CD4-positive, alpha-beta T cell treated with Interleukin-2 at 100 ng/mL for 4 hours (primary cell): ENCODE measurements at regions not wholly inside any gene's neighbourhood (a gene's known extent, or its start where the extent isn't known, plus 50 kb on each side); places are given as distances from the start of the nearest gene placed in this dataset.
"Not testable (repeated sequence)": the region's sequence is repeated elsewhere in the genome, so short reads cannot be mapped to it uniquely, and the experiment has no call there.

Source experiments
- DNase-seq: peaks from one replicate; pipeline ENCODE4 v3.0.0-alpha.2; 2020; ENCODE audit warnings: low spot score

DNA sequence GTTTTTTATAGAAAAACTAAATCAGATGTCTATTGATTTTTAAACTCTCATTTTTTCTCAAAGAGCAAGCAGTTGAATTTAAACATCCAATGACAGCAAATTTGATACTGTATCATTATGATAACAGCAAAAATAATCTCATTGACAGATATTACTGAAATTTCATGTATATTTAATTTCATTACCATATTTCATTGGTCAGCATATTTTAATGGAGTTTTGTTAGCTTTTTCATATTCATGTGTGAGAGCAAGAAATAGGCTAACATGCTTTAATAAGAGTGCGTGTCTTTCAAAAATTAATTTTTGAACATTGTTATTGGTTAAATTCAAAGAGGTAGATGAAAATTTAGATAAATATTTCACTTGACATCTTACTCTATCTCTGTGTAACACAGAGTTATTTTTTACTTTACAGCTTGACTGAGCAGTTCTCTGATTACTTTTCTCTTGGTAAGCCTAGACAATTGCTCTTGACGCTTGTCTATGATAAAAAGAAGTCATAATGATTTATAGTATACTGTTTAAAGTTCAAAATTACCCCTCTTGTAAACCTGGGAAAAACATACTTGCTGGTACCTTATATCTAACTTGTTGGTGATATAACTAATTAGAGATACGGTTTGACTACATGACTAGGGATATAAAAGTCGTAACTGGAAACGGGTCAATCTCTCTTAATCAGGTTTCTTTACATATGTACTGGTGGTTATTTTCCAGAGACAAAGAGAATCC, 732.3 kb upstream of the NCAM2 start:
- DNase-seq, result no peak

DNA sequence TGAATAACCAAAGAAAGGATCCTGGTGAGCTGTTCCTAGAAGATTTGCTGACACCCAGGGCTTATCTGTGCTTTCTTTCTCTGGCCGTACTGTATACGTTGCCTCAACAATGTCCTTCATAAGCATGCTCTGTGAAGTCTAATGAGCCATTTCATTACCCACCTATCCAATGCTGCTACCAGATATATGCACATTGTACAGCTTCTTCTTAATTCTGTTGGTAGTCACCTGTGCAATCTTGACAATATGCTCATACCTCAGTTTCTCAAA, 731.8 kb upstream of the NCAM2 start:
- DNase-seq, result no peak

DNA sequence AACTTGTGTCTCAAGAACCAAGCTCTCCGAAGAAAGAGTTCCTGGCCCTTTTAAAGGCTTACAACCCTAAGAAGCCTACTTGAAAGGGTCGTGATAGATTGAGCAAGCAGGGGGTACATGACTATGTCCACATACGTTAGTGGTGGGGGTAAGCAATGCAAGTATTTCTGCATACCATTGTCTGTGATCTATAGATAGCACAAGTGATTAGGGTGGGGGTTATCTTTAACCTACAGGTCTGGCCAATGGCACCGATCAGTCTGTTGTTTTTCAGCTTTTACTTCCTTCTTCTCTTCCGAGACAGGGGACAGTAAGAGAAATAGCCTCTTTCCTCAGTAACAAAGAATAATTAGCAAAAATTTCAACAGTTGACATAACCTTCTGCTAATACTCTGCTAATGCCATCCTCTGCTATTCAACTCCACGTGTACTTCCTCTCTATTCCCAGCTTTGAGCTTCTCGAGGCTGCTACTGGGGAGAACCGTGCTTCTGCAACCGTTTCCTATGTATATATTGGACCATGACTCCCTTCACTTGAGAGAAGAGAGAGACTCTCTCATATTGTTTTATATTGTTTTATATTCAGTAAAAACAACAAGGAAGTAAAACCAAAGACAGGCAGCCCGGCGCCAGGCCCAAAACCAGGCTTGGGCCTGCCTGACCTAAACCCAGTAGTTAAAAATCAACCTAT, 727.7 kb upstream of the NCAM2 start:
- DNase-seq, result no peak

DNA sequence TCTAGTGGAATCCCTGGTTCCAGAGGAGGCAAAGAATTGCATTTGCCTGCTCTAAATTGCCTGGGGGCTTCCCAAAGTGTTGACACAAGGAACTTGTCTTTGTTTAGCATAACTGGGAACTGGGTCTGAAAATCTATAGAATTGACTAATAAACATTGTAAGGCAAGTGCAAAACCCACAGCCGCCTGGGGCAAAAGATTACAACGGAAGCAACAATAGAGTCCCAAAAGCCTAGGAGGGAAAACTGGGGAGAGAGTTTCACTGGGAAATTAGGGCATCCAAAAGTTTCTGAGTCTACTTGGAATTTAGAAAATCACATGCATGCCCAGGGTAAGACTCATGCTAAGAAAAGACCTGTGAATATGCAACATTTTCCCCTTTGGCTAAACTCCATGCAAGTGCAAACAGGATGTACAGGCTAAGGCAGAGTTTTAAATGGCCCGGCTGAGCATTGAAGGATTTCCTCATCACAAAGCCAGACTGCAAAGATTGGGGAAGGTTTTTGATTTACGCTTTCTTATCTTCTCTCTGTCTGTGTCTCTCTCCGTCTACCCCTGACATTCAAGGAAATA, 725.3 kb upstream of the NCAM2 start:
- DNase-seq, result no peak

DNA sequence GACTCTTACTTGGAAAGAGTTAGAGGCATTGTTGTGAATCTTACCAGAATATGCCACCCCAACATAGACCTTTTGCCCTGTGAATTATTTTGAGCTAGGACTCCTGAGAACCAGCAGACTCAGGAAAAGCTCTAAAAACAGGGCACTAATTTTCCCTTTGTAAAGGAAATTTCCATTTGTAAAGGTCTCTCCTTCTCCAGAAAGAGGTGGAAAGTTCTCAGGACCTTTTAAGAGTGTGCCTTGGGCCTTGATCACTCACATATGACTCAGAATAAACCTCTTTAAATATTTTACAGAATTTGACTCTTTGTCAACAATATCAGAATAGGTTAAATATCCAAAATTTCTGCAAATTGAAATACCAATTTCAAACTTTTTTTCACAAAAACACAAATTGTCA, 721.8 kb upstream of the NCAM2 start:
- no peak for DNase-seq

DNA sequence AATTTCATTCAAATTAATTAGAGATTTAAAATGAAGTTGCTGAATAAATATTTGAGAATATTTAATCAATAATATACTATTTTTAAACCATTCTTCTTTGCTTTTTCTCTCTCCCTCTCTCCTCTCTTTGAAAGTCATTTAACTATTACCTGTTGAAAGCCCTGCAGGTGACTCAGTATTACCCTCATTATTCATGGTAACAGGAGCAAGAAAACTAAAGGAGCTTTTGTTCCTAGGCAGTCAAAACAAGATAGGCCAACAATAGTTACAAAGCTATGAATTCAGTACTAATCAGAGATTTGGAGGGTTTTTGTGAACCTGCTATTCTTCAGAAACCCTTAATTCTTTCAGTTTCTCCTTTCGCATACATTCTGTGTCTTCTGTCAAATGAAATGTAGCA, 721.3 kb upstream of the NCAM2 start:
- DNase-seq, result no peak

DNA sequence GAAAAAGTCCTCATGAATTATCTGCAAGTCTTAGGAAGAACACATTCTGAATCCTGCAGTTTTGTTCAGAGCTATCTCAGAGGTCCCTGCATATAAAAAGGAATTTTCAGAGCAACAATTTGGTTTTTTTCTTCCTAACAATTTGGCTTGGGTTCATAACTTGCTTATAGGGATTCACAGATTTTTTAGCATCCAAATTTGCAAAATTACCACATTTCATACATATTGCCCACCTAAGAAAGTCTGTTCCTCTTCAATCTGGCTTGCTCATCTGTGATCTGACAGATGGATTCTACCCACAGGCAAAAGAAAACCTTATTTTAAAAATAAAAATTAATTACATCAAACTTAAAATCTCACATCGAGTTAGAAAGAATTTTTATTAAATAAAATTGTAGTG, 714.4 kb upstream of the NCAM2 start:
- no peak for DNase-seq

DNA sequence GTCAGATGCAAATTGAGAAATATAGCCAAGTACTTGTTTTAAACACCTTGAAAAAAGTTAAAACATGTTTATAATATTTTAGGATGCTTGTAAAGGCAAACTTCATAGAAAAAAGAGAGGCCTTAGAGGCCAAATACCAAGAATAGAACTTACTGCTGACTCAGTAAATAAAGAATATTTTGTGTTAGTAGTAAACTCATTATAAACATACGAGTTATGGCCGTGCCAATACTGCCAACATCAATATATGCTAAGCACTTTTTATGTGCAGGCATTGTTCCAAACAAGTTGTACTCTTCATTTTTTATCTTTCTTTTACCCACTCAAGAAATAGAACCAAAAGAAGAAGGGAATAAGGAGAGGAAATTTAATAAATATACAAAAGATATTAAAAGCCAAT, 705.9 kb upstream of the NCAM2 start:
- DNase-seq, result no peak

DNA sequence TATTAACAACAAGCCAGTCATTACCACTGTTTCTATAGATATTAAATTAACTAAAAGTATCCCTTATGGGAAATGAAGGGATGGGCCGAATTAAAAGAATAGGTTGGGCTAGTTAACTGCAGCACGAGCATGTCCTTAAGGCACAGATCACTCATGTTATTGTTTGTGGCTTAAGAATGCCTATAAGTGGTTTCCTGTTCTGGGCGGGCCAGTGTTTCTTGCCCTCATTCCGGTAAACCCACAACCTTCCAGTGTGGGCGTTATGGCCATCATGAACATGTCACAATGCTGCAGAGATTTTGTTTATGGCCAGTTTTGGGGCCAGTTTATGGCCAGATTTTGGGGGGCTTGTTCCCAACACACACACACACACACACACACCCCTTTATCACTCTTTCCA, 705.4 kb upstream of the NCAM2 start:
- not testable (repeated sequence) for DNase-seq

DNA sequence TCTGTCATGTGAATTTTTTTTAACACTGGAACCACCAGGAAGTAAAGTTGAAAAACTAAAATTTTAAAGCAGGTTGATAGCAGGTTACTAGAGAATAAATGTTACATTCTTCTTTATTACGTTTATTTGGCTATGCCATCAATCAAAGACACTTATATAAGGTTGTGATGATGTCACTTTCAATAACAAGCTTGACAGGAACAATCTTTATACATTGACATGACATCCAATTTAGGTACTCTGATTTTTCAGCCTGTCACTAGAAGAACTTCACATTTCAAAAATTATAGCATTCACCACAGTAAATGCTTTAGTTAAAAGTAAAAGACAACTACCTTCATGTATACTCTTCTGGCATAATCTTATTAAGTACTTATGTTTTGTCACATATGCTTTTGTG, 696.8 kb upstream of the NCAM2 start:
- DNase-seq, result no peak

DNA sequence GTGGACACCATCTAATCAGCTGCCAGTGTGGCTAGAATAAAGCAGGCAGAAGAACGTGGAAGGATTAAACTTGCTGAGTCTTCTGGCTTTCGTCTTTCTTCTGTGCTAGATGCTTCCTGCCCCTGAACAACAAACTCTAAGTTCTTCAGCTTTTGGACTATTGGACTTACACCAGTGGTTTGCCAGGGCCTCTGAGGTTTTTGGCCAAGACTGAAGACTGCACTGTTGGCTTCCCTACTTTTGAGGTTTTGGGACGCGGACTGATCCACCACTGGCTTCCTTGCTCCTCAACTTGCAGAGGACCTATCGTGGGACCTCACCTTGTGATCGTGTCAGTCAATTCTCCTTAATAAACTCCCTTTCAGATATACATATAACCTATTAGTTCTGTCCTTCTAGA, 696.1 kb upstream of the NCAM2 start:
- no peak for DNase-seq

DNA sequence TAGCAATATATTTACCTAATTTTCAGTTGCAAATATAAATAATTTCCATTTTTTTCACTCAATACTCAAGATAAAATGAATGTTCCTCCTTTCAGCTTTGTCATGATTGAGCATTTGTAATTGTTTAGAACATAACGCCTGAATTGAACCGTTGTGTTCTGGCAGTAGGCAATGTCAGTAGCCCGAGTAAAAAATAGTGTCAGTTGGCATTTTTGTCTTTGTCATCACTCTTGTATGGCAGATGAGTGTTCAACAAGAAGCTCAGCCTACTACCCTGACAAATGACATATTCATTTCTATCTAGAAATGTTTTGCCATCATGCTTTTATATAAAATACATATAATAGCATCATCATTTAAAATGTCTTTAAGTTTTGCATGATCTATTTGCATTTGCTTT, 691.4 kb upstream of the NCAM2 start:
- no peak for DNase-seq

DNA sequence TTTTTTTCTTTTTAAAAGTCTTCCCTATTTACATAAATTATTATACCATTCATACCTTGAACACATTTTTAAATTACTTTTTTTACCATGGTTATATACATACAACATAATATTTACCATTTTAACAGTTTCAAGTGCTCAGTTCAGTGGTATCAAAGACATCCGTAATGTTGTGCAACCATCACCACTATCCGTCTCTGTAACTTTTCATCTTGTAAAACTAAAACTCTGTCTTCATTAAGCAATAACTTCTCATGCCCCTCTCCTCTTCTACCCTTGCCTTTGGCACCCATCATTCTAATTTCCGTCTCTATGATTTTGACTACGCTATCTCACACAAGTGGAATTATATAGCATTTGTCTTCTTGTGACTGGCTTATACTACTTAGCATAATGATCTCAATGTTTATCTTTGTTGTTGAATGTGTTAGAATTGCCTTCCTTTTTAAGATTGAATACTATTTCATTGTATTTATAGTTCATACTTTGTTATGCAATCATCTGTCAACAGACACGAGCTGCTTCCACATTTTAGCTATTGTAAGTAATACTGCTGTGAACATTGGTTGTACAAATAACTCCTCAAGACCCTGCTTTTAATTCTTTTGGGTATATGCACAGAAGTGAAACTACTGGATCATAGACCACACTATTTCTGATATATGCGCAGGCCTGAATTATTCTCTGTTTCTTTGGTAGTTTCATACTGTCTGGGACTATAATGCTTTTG, 689.5 kb upstream of the NCAM2 start:
- no peak for DNase-seq

DNA sequence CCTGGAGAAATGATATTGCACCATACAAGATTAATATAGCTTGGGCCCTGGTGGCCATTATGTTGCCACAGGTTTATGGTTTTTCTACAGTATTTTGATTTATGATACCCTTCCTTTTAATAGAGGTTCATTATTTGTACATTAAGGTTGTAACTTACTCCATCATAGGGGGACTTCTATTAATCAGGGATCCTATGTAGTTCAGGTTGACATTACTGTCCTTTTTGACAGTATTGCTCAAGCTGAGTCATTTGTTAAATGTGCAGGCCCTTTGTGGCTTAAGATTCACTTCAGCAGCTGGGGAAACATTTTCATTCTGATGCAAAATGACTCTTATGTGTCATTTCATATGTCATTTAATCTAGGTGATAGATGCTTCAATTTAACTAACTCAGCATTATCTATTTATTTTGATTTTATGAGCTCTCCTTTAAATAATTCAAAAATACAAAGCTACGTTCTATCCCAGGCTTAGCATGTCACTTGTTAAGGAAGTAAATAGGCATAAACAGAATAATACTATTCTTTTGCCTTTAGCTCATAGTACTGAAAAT, 686.9 kb upstream of the NCAM2 start:
- no peak for DNase-seq

DNA sequence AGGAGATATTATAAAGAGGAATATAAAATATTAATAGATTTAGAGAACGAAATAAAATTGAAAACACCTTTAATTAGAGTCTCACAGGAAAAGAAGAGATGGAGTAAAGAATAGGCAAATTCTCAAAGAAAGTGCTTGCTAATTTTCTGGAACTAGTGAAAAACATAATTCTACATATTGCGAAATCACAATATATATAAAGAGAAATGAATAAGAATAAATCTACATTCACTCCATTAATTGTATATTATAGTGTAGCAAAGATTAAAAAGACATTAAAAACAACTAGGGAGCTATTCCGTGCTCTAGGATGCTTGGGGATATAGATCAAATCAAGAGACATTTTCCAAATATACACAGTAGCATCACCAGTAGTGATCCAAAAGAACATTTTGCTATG, 685.2 kb upstream of the NCAM2 start:
- DNase-seq, result no peak

DNA sequence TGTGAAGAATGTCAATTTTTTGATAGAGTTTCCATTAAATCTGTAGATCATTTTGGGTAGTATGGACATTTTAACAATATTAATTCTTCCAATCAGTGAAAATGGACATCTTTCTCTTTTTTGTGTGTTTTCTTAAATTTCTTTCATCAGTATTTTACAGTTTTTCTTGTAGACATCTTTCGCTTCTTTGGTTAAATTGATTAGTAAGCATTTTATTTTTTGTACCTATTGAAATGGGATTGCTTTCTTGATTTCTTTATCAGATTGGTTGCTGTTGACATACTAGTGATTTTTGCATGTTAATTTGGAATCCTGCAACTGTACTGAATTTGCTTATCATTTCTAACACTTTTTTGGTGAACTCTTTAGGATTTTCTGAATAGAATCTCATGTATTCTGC, 683.2 kb upstream of the NCAM2 start:
- DNase-seq, result no peak

DNA sequence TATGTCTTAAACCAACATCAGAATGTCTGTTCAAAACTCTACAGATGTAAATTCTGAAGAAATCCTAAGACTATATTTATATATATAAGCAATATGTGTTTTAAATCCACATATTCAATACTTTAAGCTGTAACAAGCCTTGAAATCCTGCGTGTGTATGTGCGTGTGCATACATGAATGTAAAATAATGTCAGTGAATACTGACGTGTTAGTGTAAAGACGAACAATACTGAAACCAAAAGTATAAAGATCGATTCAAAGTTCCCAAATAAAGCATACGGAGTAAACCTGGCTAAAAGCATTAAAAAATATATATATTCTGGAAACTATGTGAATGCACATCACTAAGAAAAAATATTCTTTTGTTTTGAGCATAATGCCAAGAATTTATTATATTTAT, 668.6 kb upstream of the NCAM2 start:
- no peak for DNase-seq

DNA sequence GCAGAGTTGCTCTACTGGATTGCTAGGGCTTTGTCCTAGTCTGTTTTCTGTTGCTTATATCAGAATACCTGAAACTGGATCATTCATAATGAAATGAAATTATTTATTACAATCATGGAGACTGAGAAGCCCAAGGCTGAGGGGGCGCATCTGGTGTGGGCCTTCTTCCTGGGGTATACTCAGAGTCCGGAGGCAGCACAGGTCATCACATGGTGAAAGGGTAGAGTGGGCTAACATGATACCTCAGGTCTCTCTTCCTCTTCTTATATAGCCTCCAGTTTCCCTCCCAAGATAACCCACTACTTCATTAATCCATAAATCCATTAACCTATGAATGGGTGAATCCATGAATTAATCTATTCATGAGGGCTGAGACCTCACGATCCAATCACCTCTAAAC, 667.6 kb upstream of the NCAM2 start:
- no peak for DNase-seq

DNA sequence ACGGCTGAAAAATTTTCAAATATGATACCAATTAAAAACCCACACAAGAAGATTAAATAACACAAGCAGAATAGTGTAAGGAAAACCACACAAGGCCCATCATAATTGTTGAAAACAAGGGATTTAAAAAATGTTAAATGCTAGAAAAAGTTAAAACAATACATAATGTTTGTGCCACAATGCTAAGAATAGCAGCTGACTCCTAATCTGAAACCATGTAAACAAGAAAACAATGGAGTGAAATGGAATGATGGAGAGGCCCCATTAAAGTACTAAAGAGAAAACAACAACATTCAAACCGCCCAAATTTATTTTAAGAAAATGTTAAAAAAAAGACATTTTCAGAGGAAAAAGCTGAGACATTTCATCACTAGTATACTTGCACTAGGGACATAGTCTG, 663.6 kb upstream of the NCAM2 start:
- DNase-seq, result no peak

DNA sequence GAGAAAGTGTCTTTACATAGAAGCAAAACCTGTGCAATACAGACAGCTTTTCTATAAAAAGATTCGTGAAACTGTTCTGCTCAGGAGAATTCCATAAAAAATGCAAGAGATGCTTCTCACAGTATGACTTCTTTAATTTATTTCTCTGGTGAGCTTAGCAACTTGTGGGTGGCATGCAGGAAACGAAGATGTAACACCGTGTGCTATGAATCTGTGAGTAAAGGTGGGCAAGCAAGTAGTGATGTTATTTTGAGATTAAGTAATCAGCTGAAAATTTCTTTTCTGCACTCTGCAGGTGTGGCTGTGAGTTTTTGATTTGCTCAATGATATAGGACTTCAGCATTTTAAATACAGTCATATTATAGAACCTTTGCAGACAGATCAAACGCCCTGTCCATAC, 656.8 kb upstream of the NCAM2 start:
- no peak for DNase-seq

DNA sequence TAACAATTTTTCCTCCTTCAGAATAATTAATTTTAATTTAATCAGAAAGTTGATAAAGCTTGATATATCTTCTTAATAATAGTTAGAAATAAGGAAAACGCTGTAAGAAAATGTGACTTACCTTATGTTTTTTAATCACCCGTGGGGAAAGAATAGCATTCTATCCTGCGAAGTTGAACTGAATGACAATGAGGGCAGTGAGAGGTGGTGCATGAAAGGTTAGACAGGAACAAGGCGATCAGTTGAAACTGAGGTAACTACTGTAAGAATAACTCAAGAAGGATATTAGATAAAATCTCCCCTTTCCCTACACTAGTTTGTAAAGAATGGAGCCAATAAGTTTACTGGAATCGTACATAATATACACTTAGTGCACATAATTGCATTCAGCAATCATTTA, 655.0 kb upstream of the NCAM2 start:
- DNase-seq, result no peak

DNA sequence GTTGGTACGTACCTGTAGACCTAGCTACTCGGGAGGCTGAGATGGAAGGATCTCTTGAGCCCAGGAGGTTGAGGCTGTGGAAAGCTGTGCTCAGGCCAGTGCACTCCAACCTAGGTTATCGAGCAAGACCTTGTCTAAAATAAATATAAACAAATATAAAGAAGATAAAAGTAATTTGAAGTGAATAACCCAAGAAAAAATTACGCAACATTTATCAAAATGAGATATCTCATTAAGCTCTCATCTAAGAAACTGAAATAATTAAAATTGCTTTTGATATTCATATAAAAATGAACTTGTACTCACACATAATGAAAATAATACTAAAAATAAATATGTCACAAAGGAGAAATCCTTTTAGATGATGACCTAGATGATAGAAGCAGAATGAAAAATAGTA, 647.1 kb upstream of the NCAM2 start:
- DNase-seq, result no peak

DNA sequence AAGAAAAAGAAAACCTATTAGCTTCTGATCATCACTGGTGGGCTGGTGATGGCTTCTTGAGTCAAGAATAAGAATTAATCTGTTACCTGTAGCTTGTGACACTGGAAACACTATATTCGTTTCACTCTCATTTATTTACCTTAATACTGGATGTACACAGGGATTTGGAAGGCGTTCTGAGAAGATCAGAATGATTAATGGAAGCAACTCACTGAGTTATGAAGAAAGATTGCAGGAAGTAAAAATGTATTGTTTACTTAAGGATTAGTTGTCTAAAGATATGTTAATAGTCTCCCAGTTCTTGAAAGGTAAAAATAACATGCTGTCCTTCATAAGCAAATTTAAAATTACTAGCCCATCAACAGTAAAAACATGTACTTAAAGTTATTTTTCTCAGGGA, 644.9 kb upstream of the NCAM2 start:
- DNase-seq, result no peak
